ENCODE measurements at regions not wholly inside any gene's neighbourhood (a gene's known extent, or its start where the extent isn't known, plus 50 kb on each side); places are given as distances from the start of the nearest gene placed in this dataset.

GRCh38 chr4:187235456-187236170 lies 512.0 kb upstream of the FAT1 start:
- no peak for TF ChIP-seq CTCF (IDR thresholded peaks at IDR 0.05)
- TF ChIP-seq POLR2AphosphoS5 (IDR thresholded peaks at IDR 0.05) = no peak
- no peak for TF ChIP-seq POLR2A (IDR thresholded peaks at IDR 0.05)
- TF ChIP-seq EP300 (IDR thresholded peaks at IDR 0.05) = no peak

All from gastroesophageal sphincter (tissue), 3 donors.